ENCODE measurements at regions not wholly inside any gene's neighbourhood (a gene's known extent, or its start where the extent isn't known, plus 50 kb on each side); places are given as distances from the start of the nearest gene placed in this dataset.

- ChIA-PET POLR2A (no interaction called here), CTCF (interaction anchor here (0.6 to 0.7 kb wide), 3 partner anchors 30 to 1641 kb away, joined by 3 read pairs; no protein-coding TSS in a partner anchor)
- no peak overlapping the region for H3K27ac Mint-ChIP-seq (ENCODE audit: low read depth, unreplicated experiment)
- H3K4me1 Mint-ChIP-seq (ENCODE audit: insufficient read depth, unreplicated experiment) = no peaks in the 10 kb centered on the region
- TF ChIP-seq CTCF (IDR thresholded peaks at IDR 0.05; ENCODE audit: unreplicated experiment) = no peak
- no peaks in the 10 kb centered on the region for H3K9me3 Mint-ChIP-seq (ENCODE audit: unreplicated experiment)
- DNase-seq (ENCODE audit: unreplicated experiment) = no peak
- H3K27me3 Mint-ChIP-seq (ENCODE audit: insufficient read depth, unreplicated experiment) = no peaks in the 10 kb centered on the region
- BruUV-seq (replicated peaks) = no TSS peak
- intact Hi-C loops (cut with micrococcal nuclease) = no loop called here
- no peaks in the 10 kb centered on the region for H3K36me3 Mint-ChIP-seq (ENCODE audit: insufficient read depth, unreplicated experiment)
- no peak overlapping the region for H3K4me3 Mint-ChIP-seq (ENCODE audit: unreplicated experiment)
Observed at GRCh38 chr10:108436096-108436495, 1271.6 kb upstream of the SORCS1 start.

GRCh38 chr10:108434559-108435252, 1270.2 kb upstream of the SORCS1 start:
- no peak for DNase-seq (ENCODE audit: unreplicated experiment)
- TF ChIP-seq CTCF (IDR thresholded peaks at IDR 0.05; ENCODE audit: unreplicated experiment) = no peak
- intact Hi-C loops (cut with micrococcal nuclease) = no loop called here
- no peak overlapping the region for H3K4me3 Mint-ChIP-seq (ENCODE audit: unreplicated experiment)
- H3K9me3 Mint-ChIP-seq (ENCODE audit: unreplicated experiment) = no peaks in the 10 kb centered on the region
- BruUV-seq (replicated peaks) = no TSS peak
- ChIA-PET CTCF (interaction anchor here (0.6 kb wide), 1 partner anchor 658 kb away, joined by 3 read pairs; no protein-coding TSS in a partner anchor), POLR2A (no interaction called here)
- H3K36me3 Mint-ChIP-seq (ENCODE audit: insufficient read depth, unreplicated experiment) = no peaks in the 10 kb centered on the region
- H3K27me3 Mint-ChIP-seq (ENCODE audit: insufficient read depth, unreplicated experiment) = no peaks in the 10 kb centered on the region
- H3K4me1 Mint-ChIP-seq (ENCODE audit: insufficient read depth, unreplicated experiment) = no peaks in the 10 kb centered on the region
- no peak overlapping the region for H3K27ac Mint-ChIP-seq (ENCODE audit: low read depth, unreplicated experiment)

- no TSS peak for BruUV-seq (replicated peaks)
- H3K27ac Mint-ChIP-seq (ENCODE audit: low read depth, unreplicated experiment) = no peak overlapping the region
- no peaks in the 10 kb centered on the region for H3K27me3 Mint-ChIP-seq (ENCODE audit: insufficient read depth, unreplicated experiment)
- no peak for TF ChIP-seq CTCF (IDR thresholded peaks at IDR 0.05; ENCODE audit: unreplicated experiment)
- intact Hi-C loops (cut with micrococcal nuclease) = no loop called here
- CTCF ChIA-PET = interaction anchor here (0.6 to 0.7 kb wide), 3 partner anchors 11 to 424 kb away, joined by 3 to 4 read pairs (median 3); no protein-coding TSS in a partner anchor
- DNase-seq (ENCODE audit: unreplicated experiment) = no peak
- POLR2A ChIA-PET = interaction anchor here (0.6 kb wide), 1 partner anchor 385 kb away, joined by 3 read pairs; no protein-coding TSS in a partner anchor
- no peaks in the 10 kb centered on the region for H3K9me3 Mint-ChIP-seq (ENCODE audit: unreplicated experiment)
- no peak overlapping the region for H3K4me3 Mint-ChIP-seq (ENCODE audit: unreplicated experiment)
- H3K36me3 Mint-ChIP-seq (ENCODE audit: insufficient read depth, unreplicated experiment) = no peaks in the 10 kb centered on the region
- H3K4me1 Mint-ChIP-seq (ENCODE audit: insufficient read depth, unreplicated experiment) = peaks cover 9% of the 10 kb centered on the region
Observed at GRCh38 chr10:108427146-108427545, 1262.6 kb upstream of the SORCS1 start.

GRCh38 chr10:108425283-108425964, 1260.9 kb upstream of the SORCS1 start:
- H3K36me3 Mint-ChIP-seq (ENCODE audit: insufficient read depth, unreplicated experiment) = no peaks in the 10 kb centered on the region
- POLR2A ChIA-PET = no interaction called here
- H3K4me3 Mint-ChIP-seq (ENCODE audit: unreplicated experiment) = no peak overlapping the region
- intact Hi-C loops (cut with micrococcal nuclease) = no loop called here
- H3K9me3 Mint-ChIP-seq (ENCODE audit: unreplicated experiment) = no peaks in the 10 kb centered on the region
- no peak for DNase-seq (ENCODE audit: unreplicated experiment)
- CTCF ChIA-PET = interaction anchor here (0.5 kb wide), 1 partner anchor 1283 kb away, joined by 3 read pairs; no protein-coding TSS in a partner anchor
- no peak for TF ChIP-seq CTCF (IDR thresholded peaks at IDR 0.05; ENCODE audit: unreplicated experiment)
- no peak overlapping the region for H3K27ac Mint-ChIP-seq (ENCODE audit: low read depth, unreplicated experiment)
- no peaks in the 10 kb centered on the region for H3K27me3 Mint-ChIP-seq (ENCODE audit: insufficient read depth, unreplicated experiment)
- peaks cover 9% of the 10 kb centered on the region for H3K4me1 Mint-ChIP-seq (ENCODE audit: insufficient read depth, unreplicated experiment)
- BruUV-seq (replicated peaks) = no TSS peak

Data from MCF 10A (cell line).